Heart right ventricle (tissue), 16 donors: ENCODE measurements at regions not wholly inside any gene's neighbourhood (a gene's known extent, or its start where the extent isn't known, plus 50 kb on each side); places are given as distances from the start of the nearest gene placed in this dataset.

Source experiments
- ATAC-seq, 8 donors: fragments of 200-7000 bp; cut with Tn5 transposase; one replicate each; pipeline ENCODE4 v1.9.1; 2020; ENCODE audit warnings: mild to moderate bottlenecking in 8 of 8, moderate library complexity in 8 of 8, moderate number of reproducible peaks in 1 of 8
- DNase-seq, 2 donors: peaks; one replicate each; pipeline ENCODE4 v3.0.0-alpha.2; 2020
- H3K27ac ChIP-seq, 10 donors: fragments of 200-600 bp; sonication (generic) in 2 of 10; one replicate each; pipeline versions ENCODE4 v1.5.0 to v1.8.0; 2020 to 2022; ENCODE audit warnings: mild to moderate bottlenecking in 3 of 10
- H3K27me3 ChIP-seq, 7 donors: fragments of 200-600 bp; one replicate each; pipeline ENCODE4 v1.8.0; 2021 to 2022; ENCODE audit warnings: mild to moderate bottlenecking in 2 of 7
- H3K36me3 ChIP-seq, 9 donors: fragments of 200-600 bp; sonication (generic) in 1 of 9; one replicate each; pipeline versions ENCODE4 v1.5.0 to v1.8.0; 2020 to 2022; ENCODE audit warnings: mild to moderate bottlenecking in 2 of 9
- H3K4me1 ChIP-seq, 9 donors: fragments of 200-600 bp; sonication (generic) in 1 of 9; one replicate each; pipeline versions ENCODE4 v1.5.0 to v1.8.0; 2020 to 2022; ENCODE audit warnings: mild to moderate bottlenecking in 4 of 9
- H3K4me3 ChIP-seq, 10 donors: fragments of 200-600 bp; sonication (generic) in 2 of 10; one replicate each; pipeline versions ENCODE4 v1.5.0 to v1.8.0; 2020 to 2022; ENCODE audit warnings: mild to moderate bottlenecking in 7 of 10, moderate library complexity in 2 of 10
- H3K9me3 ChIP-seq, 11 donors: fragments of 200-600 bp in 10 of 11; sonication (generic) in 2 of 11; one replicate each; pipeline versions ENCODE4 v1.5.0 to v1.8.0; 2013 to 2022; ENCODE audit warnings: mild to moderate bottlenecking in 2 of 11, control low read depth in 1 of 11, moderate library complexity in 1 of 11
- WGBS, 2 donors: extraction: QIAGEN DNeasy Blood & Tissue Kit; methylation state at CpG; one replicate each; pipeline ENCODE4 v1.1.7; 2013; ENCODE audit warnings: inconsistent platforms in 1 of 2; 5-methylcytosine and 5-hydroxymethylcytosine counted together
- intact Hi-C, 10 donors: fragments of 100-400 bp; cut with DNase I; formaldehyde crosslinking; loops; one replicate each; pipeline versions ENCODE4 v1.11.1 to v1.14.2; 2022
- TF ChIP-seq, protein P1 (sequence below), 9 donors: fragments of 200-600 bp; sonication (generic) in 2 of 9; IDR thresholded peaks; one replicate each; pipeline versions ENCODE4 v1.5.0 to v1.8.0; 2021 to 2022; ENCODE audit warnings: antibody characterized with exemption in 9 of 9, mild to moderate bottlenecking in 5 of 9, moderate library complexity in 1 of 9
- donor health status: Arrhythmogenic right ventricular cardiomyopathy.
- donor health status: ischemic (EF 13 %, LVEDD 7.1; RV severe dilation, severe dysfunction).
- donor health status: healthy with polysubstance abuse.
- donor health status: DM: no; HTN: yes; CAD: no.
- donor health status: DM: no; HTN: no; CAD: no.
- donor health status: ischemic (EF 25% LVEDD 6.9; RV normal size, moderate dysfunction).
- donor health status: ischemic (EF 25% LVEDD 5.7; RV mildly dilated, moderate dysfunction).
- donor health status: healthy.
- donor health status: DM: yes; HTN: yes; CAD: no.
- donor health status: Ischemic cardiomyopathy.
- donor health status: ischemic (EF 35%, LVEDD 5.7; RV mildly dilated, moderate dysfunction).
- donor health status: nonischemic (EF 11% LVEDD 7.7; RV severe dilation, severe dysfunction).
- donor health status: DM: yes; HTN: yes; CAD: no.
- donor health status: PGD.
- donor health status: ischemic (EF 29% LVEDD 5.4; RV normal size, mild dysfunction).
- donor health status: nonischemic (EF 23%, LVEDD 6.1; RV moderate dilation, normal function).

DNA sequence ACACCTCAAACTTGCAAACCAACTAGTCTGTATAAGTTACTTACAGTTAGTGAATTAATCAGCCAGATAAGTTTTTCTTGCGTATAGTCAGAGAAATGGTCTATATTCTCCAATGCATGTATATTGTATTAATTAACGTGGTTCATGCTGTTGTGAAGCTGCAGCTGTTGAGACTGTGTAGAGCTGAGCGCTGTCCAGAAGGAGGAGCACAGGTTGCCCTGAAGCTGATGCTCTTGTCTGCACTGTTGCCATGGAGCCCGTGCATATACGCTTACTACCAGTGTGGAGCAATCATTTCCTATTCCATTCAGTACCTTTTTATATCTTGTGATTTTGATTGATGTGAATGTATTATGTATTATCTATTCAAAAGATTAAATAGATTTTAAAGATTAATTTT lies 74.3 kb upstream of the ARID2 start:
- ATAC-seq (no peak), DNase-seq (no peak)
- intact Hi-C loops: no loop called here
- H3K36me3 ChIP-seq: no peaks in the 10 kb centered on the region
- 78 to 82% methylated on average over 5 of the region's 5 CpGs for WGBS, 2 donors
- no peak overlapping the region for H3K4me3 ChIP-seq
- no peak overlapping the region for H3K27ac ChIP-seq
- TF ChIP-seq, protein P1, sequence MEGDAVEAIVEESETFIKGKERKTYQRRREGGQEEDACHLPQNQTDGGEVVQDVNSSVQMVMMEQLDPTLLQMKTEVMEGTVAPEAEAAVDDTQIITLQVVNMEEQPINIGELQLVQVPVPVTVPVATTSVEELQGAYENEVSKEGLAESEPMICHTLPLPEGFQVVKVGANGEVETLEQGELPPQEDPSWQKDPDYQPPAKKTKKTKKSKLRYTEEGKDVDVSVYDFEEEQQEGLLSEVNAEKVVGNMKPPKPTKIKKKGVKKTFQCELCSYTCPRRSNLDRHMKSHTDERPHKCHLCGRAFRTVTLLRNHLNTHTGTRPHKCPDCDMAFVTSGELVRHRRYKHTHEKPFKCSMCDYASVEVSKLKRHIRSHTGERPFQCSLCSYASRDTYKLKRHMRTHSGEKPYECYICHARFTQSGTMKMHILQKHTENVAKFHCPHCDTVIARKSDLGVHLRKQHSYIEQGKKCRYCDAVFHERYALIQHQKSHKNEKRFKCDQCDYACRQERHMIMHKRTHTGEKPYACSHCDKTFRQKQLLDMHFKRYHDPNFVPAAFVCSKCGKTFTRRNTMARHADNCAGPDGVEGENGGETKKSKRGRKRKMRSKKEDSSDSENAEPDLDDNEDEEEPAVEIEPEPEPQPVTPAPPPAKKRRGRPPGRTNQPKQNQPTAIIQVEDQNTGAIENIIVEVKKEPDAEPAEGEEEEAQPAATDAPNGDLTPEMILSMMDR (IDR thresholded peaks at IDR 0.05): peak in 1 of 9 donors; percentile 9
- peaks cover 0 to 3% (median 0%) of the 10 kb centered on the region in 9 donors for H3K4me1 ChIP-seq
- H3K27me3 ChIP-seq: no peaks in the 10 kb centered on the region
- no peaks in the 10 kb centered on the region for H3K9me3 ChIP-seq

GRCh38 chr12:45655743-45656142 lies 73.8 kb upstream of the ARID2 start:
- DNase-seq: no peak
- Histone ChIP-seq H3K36me3 (no peaks in the 10 kb centered on the region), H3K27me3 (no peaks in the 10 kb centered on the region), H3K9me3 (peaks cover 0 to 3% (median 0%) of the 10 kb centered on the region in 11 donors), H3K4me3 (no peak overlapping the region), H3K4me1 (peaks cover 0 to 4% (median 0%) of the 10 kb centered on the region in 9 donors), H3K27ac (no peak overlapping the region)
- 88 to 92% methylated on average over 2 of the region's 2 CpGs for WGBS, 2 donors
- ATAC-seq: no peak
- TF ChIP-seq, protein P1 (IDR thresholded peaks at IDR 0.05): no peak
- intact Hi-C loops: no loop called here

GRCh38 chr12:45658020-45658419 lies 71.5 kb upstream of the ARID2 start:
- Histone ChIP-seq H3K27ac (no peak overlapping the region), H3K4me1 (peaks cover 0 to 4% (median 0%) of the 10 kb centered on the region in 9 donors), H3K4me3 (no peak overlapping the region), H3K36me3 (no peaks in the 10 kb centered on the region), H3K9me3 (peaks cover 0 to 3% (median 0%) of the 10 kb centered on the region in 11 donors), H3K27me3 (no peaks in the 10 kb centered on the region)
- WGBS, 2 donors: 82 to 83% methylated on average over 4 of the region's 4 CpGs
- DNase-seq (no peak), ATAC-seq (no peak)
- intact Hi-C loops: no loop called here
- TF ChIP-seq, protein P1 (IDR thresholded peaks at IDR 0.05): no peak

DNA sequence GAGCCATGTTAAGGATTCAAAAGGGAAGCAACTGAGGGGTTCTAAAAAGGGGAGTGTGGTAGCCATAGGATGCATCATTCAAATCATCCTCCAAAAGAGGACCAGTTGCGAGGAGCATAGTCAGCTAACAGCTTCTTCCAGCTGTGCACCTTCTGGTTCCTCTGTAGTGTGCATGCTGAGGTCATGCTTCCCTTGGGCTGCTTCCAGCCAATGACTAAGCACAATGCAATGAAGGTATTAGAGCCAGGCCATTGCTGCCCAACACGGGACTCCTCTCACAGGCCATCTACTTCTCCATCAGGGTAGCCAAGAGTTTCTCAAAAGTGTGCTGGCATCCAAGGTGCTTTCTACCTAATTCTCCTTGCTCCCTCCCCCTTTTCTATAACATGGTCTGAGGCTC lies 69.2 kb upstream of the ARID2 start:
- Histone ChIP-seq H3K4me1 (peaks cover 0 to 14% (median 3%) of the 10 kb centered on the region in 9 donors), H3K27me3 (no peaks in the 10 kb centered on the region), H3K36me3 (no peaks in the 10 kb centered on the region), H3K27ac (no peak overlapping the region), H3K9me3 (peaks cover 0 to 3% (median 0%) of the 10 kb centered on the region in 11 donors), H3K4me3 (no peak overlapping the region)
- intact Hi-C loops: no loop called here
- DNase-seq (no peak), ATAC-seq (peak in 6 of 8 donors; percentile 16 to 87 (median 58))
- 40 to 41% methylated on average over 2 of the region's 2 CpGs for WGBS, 2 donors
- TF ChIP-seq, protein P1 (IDR thresholded peaks at IDR 0.05): no peak
